ENCODE measurements at regions not wholly inside any gene's neighbourhood (a gene's known extent, or its start where the extent isn't known, plus 50 kb on each side); places are given as distances from the start of the nearest gene placed in this dataset.

- no peak for DNase-seq (ENCODE audit: low spot score in 2 of 2)
- H3K4me3 ChIP-seq (ENCODE audit: low read depth, poor library complexity, severe bottlenecking) = no peak overlapping the region
- intact Hi-C loops (cut with DNase I; ENCODE audit: low total_unique reads) = no loop called here
- WGBS, 2 donors = 48 to 71% methylated on average over 3 of the region's 3 CpGs
- TF ChIP-seq POLR2A (IDR thresholded peaks at IDR 0.05) = no peak
- TF ChIP-seq, protein P1, sequence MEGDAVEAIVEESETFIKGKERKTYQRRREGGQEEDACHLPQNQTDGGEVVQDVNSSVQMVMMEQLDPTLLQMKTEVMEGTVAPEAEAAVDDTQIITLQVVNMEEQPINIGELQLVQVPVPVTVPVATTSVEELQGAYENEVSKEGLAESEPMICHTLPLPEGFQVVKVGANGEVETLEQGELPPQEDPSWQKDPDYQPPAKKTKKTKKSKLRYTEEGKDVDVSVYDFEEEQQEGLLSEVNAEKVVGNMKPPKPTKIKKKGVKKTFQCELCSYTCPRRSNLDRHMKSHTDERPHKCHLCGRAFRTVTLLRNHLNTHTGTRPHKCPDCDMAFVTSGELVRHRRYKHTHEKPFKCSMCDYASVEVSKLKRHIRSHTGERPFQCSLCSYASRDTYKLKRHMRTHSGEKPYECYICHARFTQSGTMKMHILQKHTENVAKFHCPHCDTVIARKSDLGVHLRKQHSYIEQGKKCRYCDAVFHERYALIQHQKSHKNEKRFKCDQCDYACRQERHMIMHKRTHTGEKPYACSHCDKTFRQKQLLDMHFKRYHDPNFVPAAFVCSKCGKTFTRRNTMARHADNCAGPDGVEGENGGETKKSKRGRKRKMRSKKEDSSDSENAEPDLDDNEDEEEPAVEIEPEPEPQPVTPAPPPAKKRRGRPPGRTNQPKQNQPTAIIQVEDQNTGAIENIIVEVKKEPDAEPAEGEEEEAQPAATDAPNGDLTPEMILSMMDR (IDR thresholded peaks at IDR 0.05) = no peak
Observed at GRCh38 chr21:29441651-29442050, 142.9 kb downstream of the BACH1 start.

DNA sequence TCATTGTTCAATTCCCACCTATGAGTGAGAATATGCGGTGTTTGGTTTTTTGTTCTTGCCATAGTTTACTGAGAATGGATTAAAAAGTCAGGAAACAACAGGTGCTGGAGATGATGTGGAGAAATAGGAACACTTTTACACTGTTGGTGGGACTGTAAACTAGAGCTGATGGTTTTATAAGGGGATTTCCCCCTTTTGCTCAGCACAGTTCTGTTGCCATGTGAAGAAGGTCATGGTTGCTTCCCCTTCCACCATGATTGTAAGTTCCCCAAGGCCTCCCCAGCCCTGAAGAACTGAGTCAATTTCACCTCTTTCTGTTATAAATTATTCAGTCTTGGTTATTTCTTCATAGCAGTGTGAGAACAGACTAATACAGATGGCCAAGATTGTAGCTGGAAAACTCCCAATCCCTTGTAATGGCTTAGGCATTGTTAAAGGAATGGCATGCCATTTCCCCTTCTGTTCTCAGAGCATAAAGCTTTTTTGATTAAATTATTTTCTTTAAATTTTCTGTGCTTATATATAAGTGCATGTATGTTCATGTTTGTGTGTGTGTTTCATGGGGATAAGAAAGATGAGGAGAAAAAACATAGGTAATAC lies 144.8 kb downstream of the BACH1 start:
- no peak overlapping the region for H3K4me3 ChIP-seq (ENCODE audit: low read depth, poor library complexity, severe bottlenecking)
- 89 to 100% methylated on average over 1 of the region's 1 CpG for WGBS, 2 donors
- intact Hi-C loops (cut with DNase I; ENCODE audit: low total_unique reads) = no loop called here
- DNase-seq (ENCODE audit: low spot score in 2 of 2) = no peak
- TF ChIP-seq, protein P1 (IDR thresholded peaks at IDR 0.05) = no peak
- TF ChIP-seq POLR2A (IDR thresholded peaks at IDR 0.05) = no peak

DNA sequence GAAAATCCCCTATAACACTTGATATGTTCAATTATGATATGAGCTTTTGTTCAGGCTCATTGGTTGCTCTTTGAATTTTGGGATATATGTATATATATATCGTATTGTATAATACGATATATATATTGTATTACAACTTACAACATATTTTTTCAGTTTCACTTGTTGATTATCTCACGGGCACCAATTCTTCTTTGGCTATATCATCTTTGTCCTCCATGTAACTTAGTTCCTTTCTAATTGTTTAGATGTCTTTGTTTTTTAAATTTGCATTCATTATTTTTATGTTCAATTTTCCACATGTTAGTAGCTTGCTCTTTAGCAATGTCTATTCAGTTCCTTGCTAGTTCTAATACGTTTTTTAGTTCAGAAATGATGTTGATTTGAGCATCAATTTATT lies 150.0 kb downstream of the BACH1 start:
- no peak for TF ChIP-seq POLR2A (IDR thresholded peaks at IDR 0.05)
- TF ChIP-seq, protein P1 (IDR thresholded peaks at IDR 0.05) = no peak
- intact Hi-C loops (cut with DNase I; ENCODE audit: low total_unique reads) = no loop called here
- DNase-seq (ENCODE audit: low spot score in 2 of 2) = no peak
- 93 to 95% methylated on average over 4 of the region's 4 CpGs for WGBS, 2 donors
- no peak overlapping the region for H3K4me3 ChIP-seq (ENCODE audit: low read depth, poor library complexity, severe bottlenecking)

- H3K4me3 ChIP-seq (ENCODE audit: low read depth, poor library complexity, severe bottlenecking) = no peak overlapping the region
- intact Hi-C loops (cut with DNase I; ENCODE audit: low total_unique reads) = no loop called here
- no peak for TF ChIP-seq POLR2A (IDR thresholded peaks at IDR 0.05)
- TF ChIP-seq, protein P1 (IDR thresholded peaks at IDR 0.05) = no peak
- DNase-seq (ENCODE audit: low spot score in 2 of 2) = no peak
- WGBS, 2 donors = 81 to 83% methylated on average over 6 of the region's 6 CpGs
Observed at GRCh38 chr21:29449306-29449950, 150.7 kb downstream of the BACH1 start.

- intact Hi-C loops (cut with DNase I; ENCODE audit: low total_unique reads) = no loop called here
- TF ChIP-seq, protein P1 (IDR thresholded peaks at IDR 0.05) = no peak
- no peak for TF ChIP-seq POLR2A (IDR thresholded peaks at IDR 0.05)
- H3K4me3 ChIP-seq (ENCODE audit: low read depth, poor library complexity, severe bottlenecking) = no peak overlapping the region
- DNase-seq (ENCODE audit: low spot score in 2 of 2) = no peak
- WGBS, 2 donors = 73 to 75% methylated on average over 6 of the region's 6 CpGs
Observed at GRCh38 chr21:29450058-29450457, 151.3 kb downstream of the BACH1 start.

DNA sequence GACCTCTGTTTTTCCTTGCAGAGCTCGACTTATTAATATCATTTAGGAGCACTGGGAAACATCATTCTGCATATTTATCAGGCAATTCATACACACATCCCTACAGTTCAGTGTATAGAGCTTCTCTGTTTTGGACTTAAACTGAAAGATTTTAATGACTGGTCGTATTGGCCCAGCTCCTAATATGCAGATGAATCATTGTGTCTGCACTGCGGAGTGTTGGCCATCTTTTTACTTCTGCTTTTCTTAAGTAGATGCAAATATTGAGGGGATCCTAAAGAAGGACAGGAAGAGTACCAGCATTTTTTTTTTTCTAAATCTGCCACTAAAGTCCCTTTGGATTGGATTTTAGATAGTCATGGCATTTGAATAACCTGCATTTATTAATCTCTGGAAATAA lies 154.8 kb downstream of the BACH1 start:
- intact Hi-C loops (cut with DNase I; ENCODE audit: low total_unique reads) = no loop called here
- no peak overlapping the region for H3K4me3 ChIP-seq (ENCODE audit: low read depth, poor library complexity, severe bottlenecking)
- 87% methylated on average over 3 of the region's 3 CpGs for WGBS, 2 donors
- DNase-seq (ENCODE audit: low spot score in 2 of 2) = no peak
- no peak for TF ChIP-seq POLR2A (IDR thresholded peaks at IDR 0.05)
- TF ChIP-seq, protein P1 (IDR thresholded peaks at IDR 0.05) = no peak

All from lower leg skin (tissue), 4 donors.